Fibroblast of skin of abdomen (primary cell): ENCODE measurements at regions not wholly inside any gene's neighbourhood (a gene's known extent, or its start where the extent isn't known, plus 50 kb on each side); places are given as distances from the start of the nearest gene placed in this dataset.

Source experiments
- DNase-seq: peaks from one replicate; pipeline ENCODE4 v3.0.0-alpha.2; 2013

GRCh38 chr17:71658996-71659395, 461.8 kb upstream of the SOX9 start:
- DNase-seq: no peak

- DNase-seq: no peak
These were observed 456.0 kb upstream of the SOX9 start for GRCh38 chr17:71664861-71665260.

DNA sequence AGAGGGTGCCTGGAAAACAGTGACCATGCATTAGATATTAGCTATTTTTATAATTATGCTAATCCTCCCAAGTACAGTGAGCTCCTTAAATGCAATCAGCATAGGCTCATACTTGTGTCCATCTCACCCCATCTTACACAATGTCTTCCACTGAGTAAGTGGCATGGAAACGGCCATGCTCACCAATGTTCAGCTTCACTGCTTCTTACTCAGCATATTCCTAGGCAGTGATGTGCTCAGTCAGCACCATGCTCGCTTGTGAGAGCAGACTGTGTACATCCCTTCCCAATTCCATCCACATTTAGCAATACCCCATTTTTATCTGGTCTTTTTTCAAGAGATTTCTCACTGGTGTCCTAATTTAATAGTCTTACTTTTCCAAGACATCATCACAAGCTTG, 454.8 kb upstream of the SOX9 start:
- DNase-seq: no peak

DNA sequence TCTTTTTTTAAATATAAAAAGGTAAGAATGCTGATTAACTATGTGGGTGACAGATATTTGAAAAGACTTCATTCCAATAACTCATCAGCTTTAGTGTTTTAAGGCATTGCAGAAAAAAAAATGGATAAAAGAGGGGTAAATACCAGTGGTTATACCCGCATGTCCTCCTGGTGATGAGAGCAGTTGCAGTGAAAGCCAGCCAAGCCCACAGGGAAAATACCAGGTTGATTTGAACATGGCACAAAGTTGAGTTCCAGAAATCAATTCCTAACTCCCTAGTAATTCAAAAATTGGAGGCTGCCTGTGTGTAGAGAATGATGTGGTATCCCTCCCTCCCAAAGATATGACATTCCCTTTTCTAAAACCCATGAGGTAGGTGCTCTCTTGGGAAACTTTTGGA, 453.2 kb upstream of the SOX9 start:
- DNase-seq: no peak

- no peak for DNase-seq
These were observed 452.0 kb upstream of the SOX9 start for GRCh38 chr17:71668807-71669206.

DNA sequence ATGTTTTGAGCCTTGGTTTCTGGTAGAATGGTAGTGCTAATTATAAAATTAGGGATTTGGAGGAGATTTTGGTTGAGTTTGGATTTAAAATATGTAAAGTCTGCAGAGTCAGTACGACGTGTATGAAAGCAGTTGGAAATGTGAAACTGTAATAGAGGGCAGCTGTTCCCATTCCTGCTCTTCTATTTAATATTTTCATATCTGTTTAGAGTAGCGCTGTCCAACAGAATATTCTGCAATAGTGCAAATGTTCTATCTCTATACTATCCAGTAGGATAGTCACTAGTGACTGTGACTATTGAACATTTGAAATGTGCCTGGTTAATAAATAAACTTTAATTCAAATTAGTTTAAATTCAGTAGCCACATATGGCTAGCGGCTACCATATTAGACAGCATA, 443.4 kb upstream of the SOX9 start:
- DNase-seq: no peak

DNA sequence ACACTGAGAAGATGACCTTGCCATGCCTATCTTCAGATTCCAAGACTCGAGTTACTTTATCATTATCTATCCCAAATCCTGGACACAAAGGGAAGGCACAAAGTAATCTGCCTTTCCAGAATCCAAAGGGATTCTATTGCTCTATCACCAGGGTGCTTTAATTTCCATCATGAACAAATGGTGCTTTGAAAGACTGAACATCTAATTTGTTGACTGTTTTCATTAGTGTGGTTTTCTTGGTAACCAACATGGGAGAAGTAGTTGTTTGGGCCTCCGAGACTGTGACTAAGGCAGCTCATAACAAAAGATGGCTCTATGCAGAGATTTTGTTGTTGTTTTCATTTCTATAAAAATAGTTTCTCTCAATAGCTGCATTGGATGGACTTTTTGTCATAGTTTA, 441.0 kb upstream of the SOX9 start:
- DNase-seq: no peak

- no peak for DNase-seq
These were observed 439.2 kb upstream of the SOX9 start for GRCh38 chr17:71681427-71682173.

DNA sequence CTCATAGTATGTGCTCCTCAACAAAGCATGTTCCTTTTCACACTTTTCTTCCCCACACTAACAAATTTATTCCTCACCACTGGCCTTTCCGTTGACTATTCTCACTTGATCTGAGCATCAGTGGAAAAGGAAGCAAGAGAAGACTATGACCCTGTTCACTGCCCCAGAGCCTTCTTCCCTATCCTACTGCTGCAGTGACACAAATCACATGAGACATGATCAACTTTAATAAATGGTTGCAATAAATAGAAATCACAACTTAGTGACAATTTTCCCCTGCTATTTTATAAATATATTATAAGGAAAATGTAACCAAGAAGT, 438.7 kb upstream of the SOX9 start:
- DNase-seq: no peak

- DNase-seq: no peak
These were observed 431.0 kb upstream of the SOX9 start for GRCh38 chr17:71689782-71690181.

DNA sequence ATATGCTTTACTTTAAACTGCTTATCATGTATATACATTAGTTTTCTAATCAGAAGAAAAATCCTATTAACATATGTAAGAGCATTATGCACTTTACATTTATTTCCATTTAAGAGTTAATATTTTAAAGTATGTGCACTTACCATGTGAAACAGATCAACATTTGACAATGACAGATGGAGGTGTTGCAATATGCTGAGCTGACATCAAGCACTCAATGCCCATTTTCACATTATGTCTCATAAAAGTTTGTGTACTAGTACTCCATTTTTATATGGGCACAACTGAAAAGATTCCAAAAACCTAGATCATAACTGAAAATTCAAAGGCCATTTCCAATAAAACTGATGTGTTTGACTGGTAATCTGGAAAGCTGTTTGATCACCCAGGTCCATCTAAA, 420.9 kb upstream of the SOX9 start:
- DNase-seq: no peak

DNA sequence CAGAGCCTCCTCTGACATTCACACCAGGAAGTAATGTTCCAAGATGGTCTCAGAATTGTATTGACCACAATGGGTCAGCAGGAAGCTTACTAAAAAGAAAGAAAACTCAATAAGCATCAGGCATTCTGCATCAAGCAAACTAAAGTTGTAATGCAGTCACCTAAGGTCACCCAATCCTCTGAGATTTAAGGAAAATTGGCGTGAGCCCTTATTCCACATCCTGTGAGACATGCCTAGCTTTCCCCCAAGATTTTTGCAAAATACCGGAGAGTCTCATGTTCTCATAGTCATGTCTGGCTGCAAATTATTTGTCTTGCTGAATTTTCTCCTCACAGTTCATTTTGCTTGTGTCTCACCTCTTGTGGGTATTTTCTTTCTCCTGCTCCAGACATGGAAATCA, 417.1 kb upstream of the SOX9 start:
- peak; percentile 4 for DNase-seq

GRCh38 chr17:71709271-71709890, 411.4 kb upstream of the SOX9 start:
- peak; percentile 70 for DNase-seq

DNA sequence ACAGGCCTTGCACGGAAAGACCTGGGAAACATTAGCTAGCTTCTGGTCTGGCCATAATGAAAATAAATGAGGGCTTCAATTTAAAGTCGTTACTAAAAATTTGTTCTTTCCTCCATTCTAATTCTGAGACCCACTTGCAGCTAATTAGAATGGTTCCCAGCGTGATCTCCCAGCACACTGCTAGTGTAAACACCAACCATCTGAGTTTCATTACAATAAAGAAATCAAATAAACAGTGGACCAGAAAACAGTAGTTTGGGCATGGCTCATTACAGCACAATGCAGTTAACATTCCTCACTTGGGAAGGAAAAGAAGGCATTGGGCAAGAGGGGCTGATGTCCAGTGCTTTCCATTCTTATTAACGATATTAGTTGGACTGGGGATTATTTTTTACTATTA, 410.9 kb upstream of the SOX9 start:
- DNase-seq: peak; percentile 25

DNA sequence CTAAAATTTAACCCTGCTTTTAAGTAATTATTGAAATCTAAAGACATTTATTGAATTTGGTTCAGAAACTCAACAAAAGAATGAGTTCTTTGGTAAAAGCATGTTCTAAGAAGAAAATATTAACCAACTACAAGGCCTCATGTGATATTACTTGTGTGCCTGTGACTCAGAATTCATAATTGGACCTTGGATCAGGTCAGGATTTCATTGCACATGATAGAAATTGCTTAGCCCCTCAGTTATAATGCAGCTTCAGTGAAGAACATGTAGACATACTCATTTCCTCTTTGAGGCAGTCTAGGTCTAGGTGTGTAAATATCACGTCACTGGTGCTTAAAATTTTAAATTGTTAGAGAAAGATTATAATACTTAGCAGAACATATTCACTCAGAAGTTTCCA, 410.0 kb upstream of the SOX9 start:
- DNase-seq: no peak

DNA sequence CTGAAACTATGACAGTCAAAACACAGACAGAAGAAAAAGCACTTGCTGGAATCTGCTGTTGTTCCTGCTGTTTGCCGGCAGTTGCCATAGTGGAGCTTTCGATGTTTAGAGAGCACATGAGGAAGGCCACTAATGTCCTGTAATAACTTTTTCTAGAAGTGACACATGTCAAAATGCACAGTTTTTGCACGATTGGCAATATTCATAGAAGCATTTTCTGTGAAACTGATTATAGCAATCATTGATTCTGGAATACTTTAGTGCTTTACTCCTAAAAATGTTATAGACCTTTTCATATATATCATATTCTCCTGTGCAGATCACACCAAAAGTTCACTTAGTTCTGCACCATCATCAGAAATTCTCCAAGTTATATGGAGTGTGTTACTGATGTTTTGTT, 407.0 kb upstream of the SOX9 start:
- no peak for DNase-seq

DNA sequence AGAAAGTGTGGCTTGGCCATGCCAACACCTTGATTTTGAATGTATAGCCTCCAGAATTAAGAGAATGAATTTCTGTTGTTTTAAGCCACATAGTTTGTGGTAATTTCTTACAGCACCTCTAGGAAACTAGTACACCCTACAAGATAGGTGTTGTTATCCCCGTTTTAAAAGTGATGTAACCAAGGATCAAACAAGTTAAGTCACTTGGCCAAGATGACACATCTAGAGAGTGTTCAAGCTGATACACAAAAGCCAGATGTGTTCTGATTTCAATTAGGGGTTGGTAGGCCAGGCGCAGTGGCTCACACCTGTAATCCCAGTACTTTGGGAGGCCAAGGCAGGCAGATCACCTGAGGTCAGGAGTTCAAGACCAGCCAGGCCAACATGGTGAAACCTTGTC, 396.5 kb upstream of the SOX9 start:
- no peak for DNase-seq

- DNase-seq: no peak
These were observed 395.0 kb upstream of the SOX9 start for GRCh38 chr17:71725811-71726210.

DNA sequence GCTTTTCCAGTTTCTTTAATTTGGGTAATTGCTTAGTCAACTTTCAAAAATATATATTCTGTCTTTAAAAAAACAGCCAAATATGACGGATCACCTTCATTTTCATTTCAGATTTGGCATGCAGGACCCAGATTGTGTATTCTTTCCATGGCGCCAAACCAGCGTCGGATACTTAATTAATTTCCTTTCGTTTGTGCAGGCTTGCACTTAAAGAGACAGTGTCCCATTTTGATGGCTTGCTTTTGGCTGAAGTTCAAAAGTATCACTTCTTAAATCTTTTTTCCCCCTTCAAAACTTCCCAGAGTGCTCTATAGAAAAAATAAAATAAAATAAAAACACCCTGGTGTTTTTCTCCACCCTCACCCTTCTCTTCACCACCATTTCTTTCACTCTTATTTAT, 394.5 kb upstream of the SOX9 start:
- DNase-seq: no peak

GRCh38 chr17:71727292-71727691, 393.5 kb upstream of the SOX9 start:
- DNase-seq: no peak

DNA sequence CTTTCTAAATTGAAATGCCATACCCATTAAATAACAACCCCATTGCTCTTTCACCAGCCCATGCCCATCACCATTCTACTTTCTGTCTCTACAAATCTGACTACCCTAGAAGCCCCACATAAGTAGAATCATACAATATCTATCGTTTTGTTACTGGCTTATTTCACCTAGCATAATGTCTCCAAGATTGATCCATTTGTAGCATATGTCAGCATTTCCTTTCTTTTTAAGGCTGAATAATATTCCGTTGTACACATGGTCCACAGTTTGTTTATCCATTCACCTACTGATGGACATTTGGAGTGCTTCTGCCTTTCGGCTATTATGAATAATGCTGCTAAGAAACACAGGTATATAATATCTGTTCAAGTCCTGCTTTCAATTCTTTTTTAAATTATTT, 393.1 kb upstream of the SOX9 start:
- no peak for DNase-seq

- DNase-seq: no peak
These were observed 389.9 kb upstream of the SOX9 start for GRCh38 chr17:71730871-71731270.

DNA sequence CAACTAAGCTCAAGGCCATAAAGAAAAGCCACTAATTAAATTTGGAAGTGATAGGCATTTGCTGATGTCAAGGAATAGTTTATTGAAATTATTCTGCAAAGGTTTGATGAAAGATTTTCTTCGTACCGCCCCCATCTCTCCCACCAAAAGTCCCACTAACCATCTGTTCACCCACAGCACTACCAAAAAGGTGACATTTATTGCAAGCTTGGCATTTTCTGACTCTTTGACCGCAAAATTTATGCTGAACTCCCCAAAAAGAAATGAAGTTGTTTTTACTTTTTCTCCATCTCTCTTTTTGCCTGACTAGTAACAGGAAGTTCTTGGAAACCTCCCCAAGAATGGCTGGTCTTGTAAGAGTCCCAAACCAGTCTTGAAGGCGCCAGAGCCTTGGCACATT, 384.9 kb upstream of the SOX9 start:
- no peak for DNase-seq

GRCh38 chr17:71740866-71741265, 380.0 kb upstream of the SOX9 start:
- DNase-seq: no peak

GRCh38 chr17:71741836-71742235, 379.0 kb upstream of the SOX9 start:
- no peak for DNase-seq
